ENCODE measurements at regions not wholly inside any gene's neighbourhood (a gene's known extent, or its start where the extent isn't known, plus 50 kb on each side); places are given as distances from the start of the nearest gene placed in this dataset.

GRCh38 chr2:185899366-185899765, 160.8 kb downstream of the FSIP2 start:
- TF ChIP-seq EZH2 (IDR thresholded peaks at IDR 0.05; ENCODE audit: borderline replicate concordance, low read depth, low read length, severe bottlenecking) (no peak), CTCF (IDR thresholded peaks at IDR 0.05; ENCODE audit: extremely low read depth in 1 of 2, insufficient read depth in 1 of 2, low read depth in 1 of 2, low read length in 2 of 2) (no peak), GATA2 (IDR thresholded peaks at IDR 0.05; ENCODE audit: insufficient read depth, insufficient read length, low read depth, low read length) (no peak), POLR2A (IDR thresholded peaks at IDR 0.05; ENCODE audit: low read depth, low read length) (no peak)

All from endothelial cell of umbilical vein (primary cell).